ENCODE measurements at regions not wholly inside any gene's neighbourhood (a gene's known extent, or its start where the extent isn't known, plus 50 kb on each side); places are given as distances from the start of the nearest gene placed in this dataset.
A peak's percentile ranks its signal among the peaks of the same experiment; 100 is the strongest.
"Not testable (repeated sequence)": the region's sequence is repeated elsewhere in the genome, so short reads cannot be mapped to it uniquely, and the experiment has no call there.

GRCh38 chr20:1845163-1845523 is 50.1 kb upstream of the SIRPA start:
- no peak for DNase-seq

GRCh38 chr20:1844325-1845162 is 50.7 kb upstream of the SIRPA start:
- DNase-seq, result peak; percentile 23

- DNase-seq, result no peak
Measured at GRCh38 chr20:1842281-1842680, 52.9 kb upstream of the SIRPA start.

- DNase-seq, result no peak
Measured at GRCh38 chr20:1841554-1842140, 53.6 kb upstream of the SIRPA start.

GRCh38 chr20:1840817-1841553 is 54.2 kb upstream of the SIRPA start:
- no peak for DNase-seq

- DNase-seq, result not testable (repeated sequence)
Measured at GRCh38 chr20:1839376-1840317, 55.6 kb upstream of the SIRPA start.

- DNase-seq, result no peak
Measured at GRCh38 chr20:1838556-1839279, 56.5 kb upstream of the SIRPA start.

GRCh38 chr20:1835186-1836035 is 59.8 kb upstream of the SIRPA start:
- no peak for DNase-seq

- no peak for DNase-seq
Measured at GRCh38 chr20:1833728-1834726, 61.2 kb upstream of the SIRPA start.

GRCh38 chr20:1833216-1833615 is 62.0 kb upstream of the SIRPA start:
- no peak for DNase-seq

- DNase-seq, result no peak
Measured at GRCh38 chr20:1832634-1833033, 62.6 kb upstream of the SIRPA start.

GRCh38 chr20:1831606-1832005 is 63.6 kb upstream of the SIRPA start:
- no peak for DNase-seq

GRCh38 chr20:1831096-1831495 is 64.1 kb upstream of the SIRPA start:
- no peak for DNase-seq

- no peak for DNase-seq
Measured at GRCh38 chr20:1830240-1830639, 65.0 kb upstream of the SIRPA start.

GRCh38 chr20:1829531-1829930 is 65.7 kb upstream of the SIRPA start:
- no peak for DNase-seq

- DNase-seq, result no peak
Measured at GRCh38 chr20:1828786-1829131, 66.4 kb upstream of the SIRPA start.

GRCh38 chr20:1827974-1828785 is 67.0 kb upstream of the SIRPA start:
- DNase-seq, result no peak

GRCh38 chr20:1827510-1827973 is 67.7 kb upstream of the SIRPA start:
- DNase-seq, result no peak

GRCh38 chr20:1825938-1826445 is 69.2 kb upstream of the SIRPA start:
- no peak for DNase-seq
